OCI-LY7 (cell line): ENCODE measurements at regions not wholly inside any gene's neighbourhood (a gene's known extent, or its start where the extent isn't known, plus 50 kb on each side); places are given as distances from the start of the nearest gene placed in this dataset.

Source experiments
- EZH2phosphoT487 ChIP-seq: fragments of 200-600 bp; sonication (generic); IDR thresholded peaks from 2 replicates; pipeline ENCODE4 v1.6.1; 2018; ENCODE audit warnings: low read depth, borderline replicate concordance, mild to moderate bottlenecking, mixed run types, antibody characterized with exemption, low read length, moderate library complexity, mixed read lengths
- TF ChIP-seq, protein P1 (sequence below): fragments of 200-600 bp; sonication (generic); conservative IDR thresholded peaks from 2 replicates; pipeline ENCODE4 v1.5.1; 2014; ENCODE audit warnings: mild to moderate bottlenecking, antibody characterized with exemption, low read length, moderate library complexity, mixed read lengths

DNA sequence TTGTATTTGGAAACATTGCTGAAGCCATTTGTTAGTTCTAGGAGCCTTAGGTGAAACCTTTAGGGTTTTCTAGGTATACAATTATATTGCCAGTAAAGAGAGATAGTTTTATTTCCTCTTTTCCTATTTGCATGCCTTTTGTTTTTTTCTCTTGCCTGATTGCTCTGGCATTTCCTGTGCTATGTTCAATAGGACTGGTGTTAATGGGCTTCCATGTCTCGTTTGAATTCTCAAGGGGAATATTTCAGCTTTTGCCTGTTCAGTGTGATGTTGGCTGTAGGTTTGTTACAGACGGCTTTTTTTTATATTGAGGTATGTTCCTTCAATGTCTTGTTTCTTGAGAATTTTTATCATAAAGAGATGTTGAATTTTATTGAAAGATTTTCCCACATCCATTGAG, 1054.9 kb upstream of the NXPH2 start:
- TF ChIP-seq, protein P1, sequence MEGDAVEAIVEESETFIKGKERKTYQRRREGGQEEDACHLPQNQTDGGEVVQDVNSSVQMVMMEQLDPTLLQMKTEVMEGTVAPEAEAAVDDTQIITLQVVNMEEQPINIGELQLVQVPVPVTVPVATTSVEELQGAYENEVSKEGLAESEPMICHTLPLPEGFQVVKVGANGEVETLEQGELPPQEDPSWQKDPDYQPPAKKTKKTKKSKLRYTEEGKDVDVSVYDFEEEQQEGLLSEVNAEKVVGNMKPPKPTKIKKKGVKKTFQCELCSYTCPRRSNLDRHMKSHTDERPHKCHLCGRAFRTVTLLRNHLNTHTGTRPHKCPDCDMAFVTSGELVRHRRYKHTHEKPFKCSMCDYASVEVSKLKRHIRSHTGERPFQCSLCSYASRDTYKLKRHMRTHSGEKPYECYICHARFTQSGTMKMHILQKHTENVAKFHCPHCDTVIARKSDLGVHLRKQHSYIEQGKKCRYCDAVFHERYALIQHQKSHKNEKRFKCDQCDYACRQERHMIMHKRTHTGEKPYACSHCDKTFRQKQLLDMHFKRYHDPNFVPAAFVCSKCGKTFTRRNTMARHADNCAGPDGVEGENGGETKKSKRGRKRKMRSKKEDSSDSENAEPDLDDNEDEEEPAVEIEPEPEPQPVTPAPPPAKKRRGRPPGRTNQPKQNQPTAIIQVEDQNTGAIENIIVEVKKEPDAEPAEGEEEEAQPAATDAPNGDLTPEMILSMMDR: no peak
- TF ChIP-seq EZH2phosphoT487: no peak
